Caco-2 (cell line): ENCODE measurements at regions not wholly inside any gene's neighbourhood (a gene's known extent, or its start where the extent isn't known, plus 50 kb on each side); places are given as distances from the start of the nearest gene placed in this dataset.

ENCODE experiments used
- BruUV-seq: library from RNA; stranded (reverse); fragments of 400-500 nt; replicated peaks from 2 replicates; lab custom pipeline; 2021; lab: Mats Ljungman, UMichigan
- CTCF ChIA-PET: fragments of 300-600 bp; sonication (Branson Sonifier 250); formaldehyde crosslinking; loops from one replicate; lab custom pipeline; 2022; ENCODE audit warnings: antibody characterized with exemption; lab: Charles Lee
- POLR2A ChIA-PET: fragments of 300-600 bp; sonication (Branson Sonifier 250); formaldehyde crosslinking; loops from one replicate; lab custom pipeline; 2022; ENCODE audit warnings: antibody characterized with exemption; lab: Charles Lee
- DNase-seq, 2 experiments: peaks; one replicate each; pipeline versions ENCODE4 v3.0.0 to v3.0.0-alpha.2; 2020 to 2022
- H3K27me3 ChIP-seq: replicated peaks from 2 replicates; pipeline ENCODE4 v1.6.0; 2011; ENCODE audit warnings: low read length; ENCODE audit not compliant: control insufficient read depth, insufficient read depth
- H3K36me3 ChIP-seq: 2 replicates; pipeline ENCODE4 v1.5.1; 2011; ENCODE audit warnings: low read length; ENCODE audit not compliant: control insufficient read depth, insufficient read depth
- H3K4me1 ChIP-seq: fragments of 250-450 bp; sonication (Bioruptor Pico); 2 replicates; pipeline ENCODE4 v1.5.1; 2020; ENCODE audit warnings: mild to moderate bottlenecking
- H3K4me3 ChIP-seq: 2 replicates; pipeline ENCODE4 v1.5.1; 2011; ENCODE audit warnings: low read depth, mild to moderate bottlenecking, control low read depth, low read length
- H3K9me3 ChIP-seq: fragments of 250-450 bp; sonication (Bioruptor Pico); 2 replicates; pipeline ENCODE4 v1.5.1; 2020; ENCODE audit warnings: mild to moderate bottlenecking, moderate library complexity
- H3K27ac Mint-ChIP-seq: one replicate; pipeline ENCODE4 v1.8.0; 2022; ENCODE audit warnings: mixed read lengths; ENCODE audit not compliant: unreplicated experiment
- H3K27me3 Mint-ChIP-seq: one replicate; pipeline ENCODE4 v1.8.0; 2022; ENCODE audit warnings: mixed read lengths; ENCODE audit not compliant: insufficient read depth, unreplicated experiment
- H3K36me3 Mint-ChIP-seq: one replicate; pipeline ENCODE4 v1.8.0; 2022; ENCODE audit warnings: mild to moderate bottlenecking, mixed read lengths; ENCODE audit not compliant: insufficient read depth, unreplicated experiment
- H3K4me1 Mint-ChIP-seq: one replicate; pipeline ENCODE4 v1.8.0; 2022; ENCODE audit warnings: low read depth, mixed read lengths; ENCODE audit not compliant: unreplicated experiment
- H3K4me3 Mint-ChIP-seq: one replicate; pipeline ENCODE4 v1.8.0; 2022; ENCODE audit warnings: mild to moderate bottlenecking, moderate library complexity, mixed read lengths; ENCODE audit not compliant: unreplicated experiment
- H3K9me3 Mint-ChIP-seq: one replicate; pipeline ENCODE4 v1.8.0; 2022; ENCODE audit warnings: mixed read lengths; ENCODE audit not compliant: unreplicated experiment
- CTCF ChIP-seq, 2 experiments: fragments of 200-600 bp in 1 of 2; IDR thresholded peaks; 1 replicate in 1 of 2; 2 replicates in 1 of 2; pipeline versions ENCODE4 v1.5.1 to v1.8.0; 2011 to 2022; ENCODE audit warnings: antibody characterized with exemption in 1 of 2, control low read depth in 1 of 2, inconsistent platforms in 1 of 2, low read depth in 1 of 2, low read length in 1 of 2, mild to moderate bottlenecking in 1 of 2, moderate library complexity in 1 of 2; ENCODE audit not compliant: insufficient read depth in 1 of 2, severe bottlenecking in 1 of 2, unreplicated experiment in 1 of 2
- intact Hi-C: fragments of 100-400 bp; cut with micrococcal nuclease; formaldehyde crosslinking; loops from one replicate; pipeline ENCODE4 v1.10.0; 2022; ENCODE audit not compliant: unreplicated experiment

DNA sequence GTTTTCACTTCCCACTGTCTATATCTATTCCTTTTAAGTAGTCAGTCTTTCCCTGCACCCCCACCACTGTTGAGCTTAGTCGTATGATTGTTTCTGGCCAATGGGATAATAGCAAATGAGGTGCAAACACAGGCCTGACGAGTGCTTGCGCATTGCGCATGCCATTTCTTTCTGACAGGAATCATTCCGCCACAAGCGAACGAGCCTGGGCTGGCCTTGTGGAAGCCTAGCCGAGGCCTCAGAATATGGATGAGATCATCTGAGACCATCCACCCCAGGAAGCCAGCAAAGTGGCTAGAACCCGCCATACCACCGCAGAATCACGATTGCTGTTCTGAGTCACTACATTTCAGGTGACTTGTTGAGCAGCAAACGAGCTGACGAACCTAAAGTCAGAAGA is 52.2 kb upstream of the PRL start:
- POLR2A ChIA-PET = no interaction called here
- Histone ChIP-seq H3K4me1 (0 out of 2 replicates have a peak, but pooled peaks cover 8% of the 10 kb centered on the region), H3K27me3 (no peaks in the 10 kb centered on the region), H3K36me3 (no peaks in the 10 kb centered on the region), H3K9me3 (no peaks in the 10 kb centered on the region), H3K4me3 (no peak overlapping the region)
- Mint-ChIP-seq H3K27ac (no peak overlapping the region), H3K4me3 (no peak overlapping the region), H3K4me1 (no peaks in the 10 kb centered on the region), H3K9me3 (no peaks in the 10 kb centered on the region), H3K36me3 (no peaks in the 10 kb centered on the region), H3K27me3 (no peaks in the 10 kb centered on the region)
- DNase-seq = no peak
- CTCF ChIA-PET = no interaction called here
- TF ChIP-seq CTCF (IDR thresholded peaks at IDR 0.05; ENCODE audit: insufficient read depth in 1 of 2, low read depth in 1 of 2, low read length in 1 of 2, severe bottlenecking in 1 of 2, unreplicated experiment in 1 of 2) = no peak
- intact Hi-C loops = no loop called here
- BruUV-seq = no TSS peak

DNA sequence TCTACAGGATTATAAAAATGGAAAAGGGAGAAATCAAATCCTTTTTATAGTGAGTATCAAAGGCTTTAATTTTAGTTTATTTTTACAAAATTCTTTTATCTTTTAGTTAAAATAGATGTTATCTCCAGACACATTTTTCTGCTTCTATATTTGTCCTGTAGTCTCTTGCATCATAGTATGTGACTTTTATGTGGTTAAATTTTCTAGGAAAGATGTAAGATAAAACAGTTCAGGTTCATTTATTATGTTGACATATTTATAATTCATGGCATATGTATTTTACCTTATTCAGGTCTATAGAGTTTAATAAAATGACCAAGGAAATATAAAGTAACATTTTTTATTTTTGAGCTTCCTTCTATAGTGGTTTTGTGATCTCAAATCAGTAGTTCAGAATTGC is 52.7 kb upstream of the PRL start:
- Mint-ChIP-seq H3K27ac (no peak overlapping the region), H3K36me3 (no peaks in the 10 kb centered on the region), H3K4me3 (no peak overlapping the region), H3K4me1 (no peaks in the 10 kb centered on the region), H3K9me3 (no peaks in the 10 kb centered on the region), H3K27me3 (no peaks in the 10 kb centered on the region)
- no TSS peak for BruUV-seq
- no peak overlapping the region for H3K4me3 ChIP-seq
- H3K36me3 ChIP-seq = no peaks in the 10 kb centered on the region
- no peak for DNase-seq
- TF ChIP-seq CTCF (IDR thresholded peaks at IDR 0.05; ENCODE audit: insufficient read depth in 1 of 2, low read depth in 1 of 2, low read length in 1 of 2, severe bottlenecking in 1 of 2, unreplicated experiment in 1 of 2) = no peak
- no peaks in the 10 kb centered on the region for H3K9me3 ChIP-seq
- ChIA-PET POLR2A (interaction anchor here (0.6 kb wide), 1 partner anchor 94 kb away, joined by 4 read pairs; no protein-coding TSS in a partner anchor), CTCF (no interaction called here)
- H3K27me3 ChIP-seq = no peaks in the 10 kb centered on the region
- 0 out of 2 replicates have a peak, but pooled peaks cover 8% of the 10 kb centered on the region for H3K4me1 ChIP-seq
- intact Hi-C loops = no loop called here

- ChIA-PET CTCF (no interaction called here), POLR2A (interaction anchor here (0.6 kb wide), 1 partner anchor 94 kb away, joined by 4 read pairs; no protein-coding TSS in a partner anchor)
- Histone ChIP-seq H3K4me1 (0 out of 2 replicates have a peak, but pooled peaks cover 8% of the 10 kb centered on the region), H3K27me3 (no peaks in the 10 kb centered on the region), H3K36me3 (no peaks in the 10 kb centered on the region), H3K9me3 (no peaks in the 10 kb centered on the region), H3K4me3 (no peak overlapping the region)
- intact Hi-C loops = no loop called here
- H3K9me3 Mint-ChIP-seq = no peaks in the 10 kb centered on the region
- H3K27me3 Mint-ChIP-seq = no peaks in the 10 kb centered on the region
- no peak overlapping the region for H3K4me3 Mint-ChIP-seq
- peak in 1 of 2 experiments; percentile 4 for DNase-seq
- no peak overlapping the region for H3K27ac Mint-ChIP-seq
- BruUV-seq = no TSS peak
- TF ChIP-seq CTCF (IDR thresholded peaks at IDR 0.05; ENCODE audit: insufficient read depth in 1 of 2, low read depth in 1 of 2, low read length in 1 of 2, severe bottlenecking in 1 of 2, unreplicated experiment in 1 of 2) = no peak
- H3K4me1 Mint-ChIP-seq = no peaks in the 10 kb centered on the region
- no peaks in the 10 kb centered on the region for H3K36me3 Mint-ChIP-seq
Measured at GRCh38 chr6:22350109-22350508, 53.3 kb upstream of the PRL start.
